Occipital lobe (tissue), 1 donor: ENCODE measurements at regions not wholly inside any gene's neighbourhood (a gene's known extent, or its start where the extent isn't known, plus 50 kb on each side); places are given as distances from the start of the nearest gene placed in this dataset.

Experiments used
- DNase-seq: peaks from one replicate; lab custom pipeline; 2025; lab: John Stamatoyannopoulos, UW

GRCh38 chr11:42043312-42043711 is 583.9 kb upstream of the LRRC4C start:
- no peak for DNase-seq

- no peak for DNase-seq
Observed at GRCh38 chr11:42047637-42048555, 588.4 kb upstream of the LRRC4C start.

GRCh38 chr11:42049186-42049585 is 589.7 kb upstream of the LRRC4C start:
- DNase-seq = no peak

GRCh38 chr11:42049650-42050049 is 590.2 kb upstream of the LRRC4C start:
- DNase-seq = no peak

GRCh38 chr11:42054351-42054900 is 595.0 kb upstream of the LRRC4C start:
- no peak for DNase-seq

GRCh38 chr11:42055606-42056005 is 596.2 kb upstream of the LRRC4C start:
- DNase-seq = no peak

GRCh38 chr11:42058794-42059193 is 599.3 kb upstream of the LRRC4C start:
- no peak for DNase-seq

- no peak for DNase-seq
Observed at GRCh38 chr11:42065199-42065598, 605.7 kb upstream of the LRRC4C start.

- peak; percentile 33 for DNase-seq
Observed at GRCh38 chr11:42066113-42066512, 606.7 kb upstream of the LRRC4C start.

GRCh38 chr11:42074306-42074705 is 614.9 kb upstream of the LRRC4C start:
- DNase-seq = no peak

- no peak for DNase-seq
Observed at GRCh38 chr11:42075180-42075579, 615.7 kb upstream of the LRRC4C start.

- DNase-seq = no peak
Observed at GRCh38 chr11:42077794-42078193, 618.3 kb upstream of the LRRC4C start.

- no peak for DNase-seq
Observed at GRCh38 chr11:42085736-42086135, 626.3 kb upstream of the LRRC4C start.

- no peak for DNase-seq
Observed at GRCh38 chr11:42093541-42093940, 634.1 kb upstream of the LRRC4C start.

GRCh38 chr11:42098075-42098474 is 638.6 kb upstream of the LRRC4C start:
- no peak for DNase-seq

- no peak for DNase-seq
Observed at GRCh38 chr11:42112866-42113265, 653.4 kb upstream of the LRRC4C start.

GRCh38 chr11:42114927-42115326 is 655.5 kb upstream of the LRRC4C start:
- no peak for DNase-seq

GRCh38 chr11:42138454-42138853 is 679.0 kb upstream of the LRRC4C start:
- no peak for DNase-seq

- DNase-seq = no peak
Observed at GRCh38 chr11:42145311-42145710, 685.9 kb upstream of the LRRC4C start.

- DNase-seq = no peak
Observed at GRCh38 chr11:42161886-42162285, 702.4 kb upstream of the LRRC4C start.

- no peak for DNase-seq
Observed at GRCh38 chr11:42169191-42169590, 709.7 kb upstream of the LRRC4C start.

- DNase-seq = no peak
Observed at GRCh38 chr11:42170601-42171000, 711.1 kb upstream of the LRRC4C start.

GRCh38 chr11:42171046-42171445 is 711.6 kb upstream of the LRRC4C start:
- no peak for DNase-seq
